ENCODE measurements at regions not wholly inside any gene's neighbourhood (a gene's known extent, or its start where the extent isn't known, plus 50 kb on each side); places are given as distances from the start of the nearest gene placed in this dataset.

- TF ChIP-seq EZH2phosphoT487 (IDR thresholded peaks at IDR 0.05; ENCODE audit: borderline replicate concordance) = no peak
- no peak for TF ChIP-seq CTCF (conservative IDR thresholded peaks at IDR 0.05; ENCODE audit: low read length)
These were observed 131.6 kb upstream of the DLGAP1 start for GRCh38 chr18:4586731-4587130.
